ENCODE measurements at regions not wholly inside any gene's neighbourhood (a gene's known extent, or its start where the extent isn't known, plus 50 kb on each side); places are given as distances from the start of the nearest gene placed in this dataset.

DNA sequence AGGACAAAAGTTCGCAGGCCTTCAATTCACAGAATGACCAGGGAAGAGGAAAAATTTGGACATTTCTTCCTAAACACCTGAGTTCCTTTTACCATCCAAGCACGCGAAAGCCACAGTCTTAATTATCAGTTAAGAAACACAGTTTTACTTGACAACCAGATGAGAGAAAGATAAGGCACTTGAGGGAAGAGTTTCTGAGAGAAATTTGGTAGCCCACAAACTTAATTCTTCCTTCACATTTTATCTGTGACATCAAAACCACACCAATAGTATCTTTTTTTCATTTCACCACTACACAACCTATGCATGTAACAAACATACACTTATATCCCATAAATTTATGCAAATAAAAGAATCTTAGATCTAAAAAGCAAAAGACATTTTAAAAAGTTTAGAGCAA, 326.6 kb downstream of the MZT1 start:
- Mint-ChIP-seq H3K36me3 (no peaks in the 10 kb centered on the region), H3K4me1 (no peaks in the 10 kb centered on the region), H3K27ac (no peak overlapping the region), H3K4me3 (no peak overlapping the region), H3K9me3 (peaks cover 5% of the 10 kb centered on the region)
- ATAC-seq = no peak
- DNase-seq (ENCODE audit: low spot score in 2 of 2) = no peak

DNA sequence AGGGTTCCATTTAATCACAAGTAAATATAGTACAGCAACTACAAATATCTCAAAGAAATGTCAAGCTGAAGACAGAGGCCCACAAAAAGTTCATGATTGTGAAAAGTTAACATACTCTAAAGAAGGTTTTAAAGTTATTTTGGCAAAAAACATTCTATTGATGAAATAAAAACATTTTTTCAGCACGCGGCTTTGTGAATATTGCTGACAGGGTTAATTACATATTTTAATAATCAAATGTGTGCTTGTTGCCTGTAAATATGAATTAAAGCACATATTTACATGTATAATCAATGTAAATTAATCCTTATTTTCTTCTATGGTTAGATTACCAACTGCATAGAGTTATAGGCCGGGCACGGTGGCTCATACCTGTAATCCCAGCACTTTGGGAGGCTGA, 328.1 kb downstream of the MZT1 start:
- Mint-ChIP-seq H3K4me3 (no peak overlapping the region), H3K4me1 (no peaks in the 10 kb centered on the region), H3K27ac (no peak overlapping the region), H3K9me3 (peaks cover 3% of the 10 kb centered on the region), H3K36me3 (no peaks in the 10 kb centered on the region)
- DNase-seq (ENCODE audit: low spot score in 2 of 2) = no peak
- ATAC-seq = no peak

DNA sequence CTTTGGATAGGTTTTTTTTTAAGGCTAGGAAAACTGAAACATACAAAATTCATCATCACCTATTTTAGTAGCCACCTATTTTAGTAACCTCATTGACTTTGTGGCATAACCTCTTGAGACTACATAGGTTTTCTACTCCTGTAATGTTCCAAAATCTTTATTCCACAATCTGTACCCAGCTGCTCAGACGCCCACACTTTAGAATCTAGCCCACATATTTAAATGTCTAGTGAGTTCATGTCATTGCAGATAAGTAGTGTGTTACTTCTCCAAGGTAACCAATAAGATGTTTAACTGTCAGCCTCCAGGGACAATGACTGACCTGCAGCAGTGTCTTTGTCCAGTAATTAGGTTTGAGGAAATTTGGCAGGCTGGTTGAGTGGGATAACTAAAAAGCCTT, 330.2 kb downstream of the MZT1 start:
- Mint-ChIP-seq H3K4me3 (no peak overlapping the region), H3K4me1 (no peaks in the 10 kb centered on the region), H3K9me3 (peaks cover 6% of the 10 kb centered on the region), H3K27ac (no peak overlapping the region), H3K36me3 (no peaks in the 10 kb centered on the region)
- DNase-seq (ENCODE audit: low spot score in 2 of 2) = no peak
- ATAC-seq = no peak

DNA sequence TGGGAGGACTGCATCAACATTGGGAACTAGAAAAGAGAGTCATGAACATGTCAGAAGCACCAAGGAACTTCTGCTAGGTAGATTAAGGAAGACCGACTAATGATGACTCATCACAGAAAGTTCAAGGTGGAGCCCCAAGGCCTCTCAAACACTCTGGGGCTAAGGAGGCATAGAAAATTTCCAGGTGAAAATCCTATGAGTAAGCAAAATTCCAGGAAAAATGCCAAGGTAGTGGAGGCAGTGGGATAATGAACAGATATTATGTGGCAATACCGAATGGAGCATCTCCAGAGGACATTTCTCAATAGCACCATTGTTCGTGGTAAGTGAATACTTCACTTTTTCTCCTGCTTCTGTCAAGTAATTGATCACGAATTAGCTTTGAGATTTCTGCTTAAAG, 336.5 kb downstream of the MZT1 start:
- DNase-seq (ENCODE audit: low spot score in 2 of 2) (no peak), ATAC-seq (no peak)
- Mint-ChIP-seq H3K27ac (no peak overlapping the region), H3K4me3 (no peak overlapping the region), H3K4me1 (no peaks in the 10 kb centered on the region), H3K36me3 (no peaks in the 10 kb centered on the region), H3K9me3 (peaks cover 11% of the 10 kb centered on the region)

DNA sequence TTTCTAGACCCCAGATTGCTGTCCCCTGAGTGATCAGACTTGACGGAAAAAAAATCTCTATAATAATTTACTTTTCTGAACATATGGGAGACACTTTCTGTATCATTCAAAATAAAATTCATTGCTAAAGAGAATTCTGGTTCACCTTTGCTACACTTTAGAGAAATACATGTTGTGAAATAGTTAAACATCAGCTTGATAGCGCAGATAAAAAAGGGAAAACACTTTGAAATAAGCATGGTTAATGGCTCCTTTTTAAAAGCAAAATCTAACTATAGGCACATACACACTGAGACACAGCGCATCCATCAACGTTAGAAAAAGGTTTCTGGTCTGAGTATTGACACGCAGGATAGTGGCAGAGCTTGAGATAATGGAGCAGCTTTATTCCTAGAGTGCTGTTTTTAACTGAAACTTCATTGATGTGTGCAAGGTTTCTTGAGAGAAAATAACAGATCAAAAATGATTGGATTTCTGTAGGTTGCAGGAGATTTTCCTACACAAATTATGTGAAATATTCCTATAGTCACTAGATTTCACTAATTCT, 341.2 kb downstream of the MZT1 start:
- DNase-seq (ENCODE audit: low spot score in 2 of 2) = no peak

DNA sequence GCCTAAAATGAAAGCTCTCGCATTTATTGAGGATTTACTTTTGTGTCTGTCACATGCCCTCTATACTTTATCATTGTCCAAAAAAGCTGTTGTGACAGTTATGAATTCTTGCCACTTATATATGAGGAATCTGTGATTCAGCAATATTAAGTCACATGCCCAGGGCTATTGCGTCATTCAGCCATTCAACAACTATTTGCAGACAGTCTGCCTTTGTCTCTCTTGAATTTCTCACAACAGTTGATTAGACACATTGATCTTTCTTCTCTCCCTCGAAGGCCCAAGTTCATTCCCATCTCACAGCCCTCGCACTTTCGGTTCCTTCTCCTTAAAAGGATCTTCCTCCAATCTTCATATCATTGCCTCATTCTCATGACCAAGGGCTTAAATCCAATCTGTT, 342.6 kb downstream of the MZT1 start:
- ATAC-seq = no peak
- Mint-ChIP-seq H3K27ac (no peak overlapping the region), H3K4me1 (no peaks in the 10 kb centered on the region), H3K9me3 (peaks cover 6% of the 10 kb centered on the region), H3K4me3 (no peak overlapping the region), H3K36me3 (no peaks in the 10 kb centered on the region)
- no peak for DNase-seq (ENCODE audit: low spot score in 2 of 2)

More for the DNA sequence above, 341.2 kb downstream of the MZT1 start:
- no peak overlapping the region for H3K4me3 Mint-ChIP-seq
- no peaks in the 10 kb centered on the region for H3K36me3 Mint-ChIP-seq
- H3K27ac Mint-ChIP-seq = no peak overlapping the region
- H3K4me1 Mint-ChIP-seq = no peaks in the 10 kb centered on the region
- peaks cover 9% of the 10 kb centered on the region for H3K9me3 Mint-ChIP-seq
- no peak for ATAC-seq

DNA sequence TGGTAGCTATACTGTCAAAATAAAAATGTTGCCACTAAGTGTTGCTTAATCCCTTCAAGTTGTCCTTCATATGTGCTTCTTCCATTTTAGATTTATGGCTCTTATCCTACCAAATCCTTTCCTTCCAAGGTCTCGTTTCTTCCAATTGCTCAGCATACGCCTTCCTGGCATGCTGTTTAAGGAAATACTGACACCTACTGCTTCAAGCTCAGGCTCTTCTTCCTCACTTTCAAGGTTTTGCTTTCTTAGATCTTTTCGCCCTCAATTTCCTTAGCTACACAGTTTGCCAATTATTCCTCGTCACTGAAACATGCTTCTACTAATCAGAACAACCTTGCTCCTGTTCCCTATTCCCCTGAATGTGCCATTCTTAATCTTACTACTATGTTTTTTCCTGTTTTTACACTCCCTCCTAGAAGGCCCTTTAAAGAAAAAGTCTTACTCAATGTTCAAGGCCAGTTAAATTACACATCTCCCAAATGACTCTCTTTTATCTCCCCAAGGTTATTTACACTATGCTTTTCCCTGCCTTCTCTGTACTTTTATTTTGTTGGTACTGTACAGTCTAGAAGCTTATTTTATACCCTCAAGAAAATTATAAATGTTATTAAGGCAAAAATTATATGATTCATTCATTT, 343.1 kb downstream of the MZT1 start:
- ATAC-seq = no peak
- H3K9me3 Mint-ChIP-seq = peaks cover 6% of the 10 kb centered on the region
- H3K27ac Mint-ChIP-seq = no peak overlapping the region
- H3K4me1 Mint-ChIP-seq = no peaks in the 10 kb centered on the region
- no peak for DNase-seq (ENCODE audit: low spot score in 2 of 2)
- no peaks in the 10 kb centered on the region for H3K36me3 Mint-ChIP-seq
- H3K4me3 Mint-ChIP-seq = no peak overlapping the region

DNA sequence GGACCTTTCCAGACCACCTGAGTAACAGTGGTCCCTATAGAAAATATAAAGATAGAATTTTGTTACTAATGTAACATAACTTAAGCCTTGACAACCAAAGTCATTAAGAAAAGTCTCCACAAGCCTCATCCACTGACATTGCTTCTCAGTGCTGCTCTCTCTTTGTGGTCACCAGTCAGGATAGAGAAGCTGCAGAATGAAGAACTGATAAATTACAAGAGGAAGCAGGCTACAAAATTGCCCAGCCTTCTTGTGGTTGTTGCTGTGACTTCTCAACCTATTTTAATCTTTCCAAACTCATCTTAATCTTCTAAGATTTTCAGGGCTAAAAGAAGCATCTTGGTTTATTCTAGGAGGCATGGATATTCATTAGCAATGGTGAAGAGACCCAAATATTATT, 343.8 kb downstream of the MZT1 start:
- Mint-ChIP-seq H3K4me3 (no peak overlapping the region), H3K9me3 (peaks cover 4% of the 10 kb centered on the region), H3K4me1 (no peaks in the 10 kb centered on the region), H3K27ac (no peak overlapping the region), H3K36me3 (no peaks in the 10 kb centered on the region)
- no peak for DNase-seq (ENCODE audit: low spot score in 2 of 2)
- ATAC-seq = no peak

DNA sequence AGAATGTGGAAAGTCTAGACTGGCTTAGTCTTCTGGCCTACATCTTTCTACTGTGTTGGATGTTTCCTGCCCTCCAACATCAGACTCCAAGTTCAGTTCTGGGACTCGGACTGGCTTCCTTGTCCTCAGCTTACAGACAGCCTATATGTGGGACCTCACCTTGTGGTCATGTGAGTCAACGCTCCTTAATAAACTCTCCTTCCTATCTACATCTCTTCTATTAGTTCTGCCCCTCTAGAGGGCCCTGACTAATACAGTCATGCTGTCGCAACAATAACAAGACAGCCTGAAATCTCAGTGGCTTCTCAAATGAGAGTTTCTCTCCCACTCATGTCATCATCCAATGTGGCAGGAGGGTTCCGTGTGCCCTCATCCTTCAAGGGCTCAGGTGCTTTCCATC, 347.8 kb downstream of the MZT1 start:
- Mint-ChIP-seq H3K4me3 (no peak overlapping the region), H3K9me3 (peaks cover 14% of the 10 kb centered on the region), H3K27ac (no peak overlapping the region), H3K36me3 (no peaks in the 10 kb centered on the region), H3K4me1 (no peaks in the 10 kb centered on the region)
- ATAC-seq = peak; percentile 32
- DNase-seq (ENCODE audit: low spot score in 2 of 2) = no peak

DNA sequence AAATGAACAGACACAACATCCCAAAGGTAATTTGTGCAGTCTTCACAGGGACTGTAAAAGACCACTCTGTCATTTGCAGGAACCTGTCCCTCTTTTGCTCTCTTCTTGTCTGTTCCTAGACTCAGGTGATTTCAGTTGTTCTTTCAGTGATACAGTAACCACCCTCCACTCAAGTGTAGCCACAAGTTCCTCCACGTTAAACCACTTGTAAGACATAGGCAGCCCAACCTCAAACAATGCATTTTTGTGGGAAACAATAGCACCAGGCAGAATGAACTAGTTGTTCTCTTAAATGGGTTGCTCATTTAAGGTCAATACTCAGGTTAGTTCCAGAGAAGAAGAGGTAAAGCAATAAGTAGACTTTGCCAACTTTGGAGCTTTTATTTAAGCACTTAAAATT, 359.4 kb downstream of the MZT1 start:
- Mint-ChIP-seq H3K4me3 (no peak overlapping the region), H3K27ac (no peak overlapping the region), H3K4me1 (no peaks in the 10 kb centered on the region), H3K36me3 (no peaks in the 10 kb centered on the region), H3K9me3 (peaks cover 12% of the 10 kb centered on the region)
- no peak for DNase-seq (ENCODE audit: low spot score in 2 of 2)
- no peak for ATAC-seq

DNA sequence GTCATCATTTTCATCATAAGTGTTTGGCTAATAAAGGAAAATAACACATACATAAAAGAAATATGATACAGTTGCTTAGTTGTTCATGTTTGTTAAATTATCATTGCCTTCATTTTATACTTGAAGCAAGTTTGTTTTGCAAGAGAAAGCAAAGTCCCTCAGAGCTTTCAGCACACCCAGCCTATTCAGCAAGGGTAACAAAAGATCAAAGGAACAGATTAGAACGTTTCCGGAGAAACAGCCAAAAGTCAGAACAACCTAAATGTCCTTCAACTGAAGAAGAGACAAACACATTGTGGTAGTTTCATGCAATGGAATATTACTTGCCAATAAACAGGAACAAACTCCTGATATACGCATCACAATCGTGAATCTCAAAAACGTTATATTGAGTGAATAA, 380.7 kb downstream of the MZT1 start:
- ATAC-seq = no peak
- H3K4me1 Mint-ChIP-seq = no peaks in the 10 kb centered on the region
- no peaks in the 10 kb centered on the region for H3K36me3 Mint-ChIP-seq
- H3K9me3 Mint-ChIP-seq = peaks cover 21% of the 10 kb centered on the region
- DNase-seq (ENCODE audit: low spot score in 2 of 2) = no peak
- H3K27ac Mint-ChIP-seq = no peak overlapping the region
- H3K4me3 Mint-ChIP-seq = no peak overlapping the region

DNA sequence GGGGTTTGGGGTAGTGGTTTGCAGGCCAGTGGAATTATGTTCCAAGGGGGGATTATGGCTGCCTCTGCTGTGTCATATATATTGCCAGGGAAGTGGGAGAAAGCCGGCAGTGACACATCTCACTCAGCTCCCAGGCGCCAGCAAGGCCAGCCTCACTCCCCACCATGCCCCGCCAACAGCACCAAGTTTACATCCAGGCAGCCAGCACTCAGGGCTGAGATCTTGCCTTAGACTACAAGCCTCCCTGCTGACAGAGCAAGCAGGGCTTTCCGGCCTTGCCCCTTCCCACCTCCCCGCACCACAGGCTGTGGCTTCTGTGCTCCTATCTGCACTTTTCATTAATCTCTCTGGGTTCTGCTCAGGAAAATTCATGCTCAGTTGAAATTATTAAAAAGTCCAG, 385.1 kb downstream of the MZT1 start:
- H3K4me1 Mint-ChIP-seq = no peaks in the 10 kb centered on the region
- peaks cover 29% of the 10 kb centered on the region for H3K9me3 Mint-ChIP-seq
- ATAC-seq = no peak
- no peak for DNase-seq (ENCODE audit: low spot score in 2 of 2)
- H3K36me3 Mint-ChIP-seq = no peaks in the 10 kb centered on the region
- H3K4me3 Mint-ChIP-seq = no peak overlapping the region
- H3K27ac Mint-ChIP-seq = no peak overlapping the region

DNA sequence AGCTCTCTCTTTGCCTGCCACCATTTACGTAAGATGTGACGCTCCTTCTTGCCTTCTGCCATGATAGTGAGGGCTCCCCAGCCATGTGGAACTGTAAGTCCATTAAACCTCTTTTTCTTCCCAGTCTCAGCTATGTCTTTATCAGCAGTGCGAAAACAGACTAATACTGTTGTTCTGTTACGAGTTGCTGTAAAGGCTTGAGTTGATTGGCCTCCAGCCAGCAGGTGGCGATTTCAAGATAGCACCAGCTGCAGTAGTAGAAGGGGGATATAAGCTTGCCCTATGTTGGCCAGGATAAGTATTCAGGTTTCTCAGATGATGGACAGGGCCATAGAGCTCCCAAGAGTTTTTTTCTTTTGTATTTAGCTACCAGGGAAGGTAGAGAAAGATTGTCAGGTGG, 385.5 kb downstream of the MZT1 start:
- no peak for DNase-seq (ENCODE audit: low spot score in 2 of 2)
- no peaks in the 10 kb centered on the region for H3K4me1 Mint-ChIP-seq
- H3K9me3 Mint-ChIP-seq = peaks cover 29% of the 10 kb centered on the region
- ATAC-seq = no peak
- H3K27ac Mint-ChIP-seq = no peak overlapping the region
- H3K36me3 Mint-ChIP-seq = no peaks in the 10 kb centered on the region
- no peak overlapping the region for H3K4me3 Mint-ChIP-seq

DNA sequence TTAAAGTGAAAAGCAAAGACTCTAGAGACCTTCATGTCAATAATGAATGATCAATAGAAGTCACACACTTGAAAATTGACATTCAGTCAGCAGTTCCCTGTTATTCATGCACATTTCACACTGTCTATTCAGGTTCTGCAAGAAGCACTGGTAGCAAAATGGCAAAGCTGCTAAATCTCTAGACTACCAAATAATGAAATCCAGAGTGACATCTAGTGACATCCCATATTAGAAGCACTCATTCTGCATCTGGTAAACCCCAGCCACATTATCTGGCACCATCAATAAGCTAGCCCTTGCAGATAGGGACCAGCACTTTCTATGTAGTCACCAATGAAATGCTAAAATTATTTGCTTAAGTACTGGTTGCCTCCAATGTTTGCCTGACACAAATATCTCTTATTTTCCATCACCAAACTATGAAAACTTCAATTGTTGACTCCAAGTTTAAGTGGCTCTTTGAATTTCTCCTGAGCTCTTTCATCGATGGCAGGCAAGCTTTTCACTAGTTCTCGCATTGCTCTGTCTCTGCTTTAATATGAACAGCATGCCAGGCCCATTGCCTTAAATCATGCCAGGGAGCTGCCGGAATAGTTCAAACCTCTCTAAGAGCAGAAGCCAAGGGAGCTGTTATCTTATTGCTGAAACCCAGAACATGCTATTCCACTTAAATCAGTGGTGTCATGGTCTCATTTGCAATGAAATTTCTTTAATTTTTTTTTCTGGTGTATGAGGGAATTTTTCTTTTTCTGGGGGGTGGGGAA, 409.9 kb downstream of the MZT1 start:
- no peak for ATAC-seq
- Mint-ChIP-seq H3K36me3 (no peaks in the 10 kb centered on the region), H3K27ac (no peak overlapping the region), H3K4me1 (no peaks in the 10 kb centered on the region), H3K9me3 (peaks cover 4% of the 10 kb centered on the region), H3K4me3 (no peak overlapping the region)
- no peak for DNase-seq (ENCODE audit: low spot score in 2 of 2)

DNA sequence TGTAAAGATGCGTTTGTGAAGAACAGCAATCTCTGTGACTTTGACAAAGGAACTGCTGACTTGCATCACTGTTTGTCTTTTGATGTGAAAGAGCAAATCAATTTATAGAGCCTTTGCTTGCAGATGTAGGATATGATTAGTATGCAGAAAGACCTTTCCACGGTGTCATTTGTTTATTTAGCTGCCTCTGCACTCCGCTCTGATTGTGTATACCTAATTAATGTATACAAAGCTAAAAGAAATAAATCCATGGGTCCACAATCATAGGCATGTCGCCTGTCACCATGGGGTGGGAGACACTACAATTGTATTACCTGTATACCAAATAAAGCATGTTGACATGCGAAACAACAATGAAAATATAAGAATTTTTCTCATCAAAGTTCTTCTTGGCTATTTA, 410.7 kb downstream of the MZT1 start:
- Mint-ChIP-seq H3K36me3 (no peaks in the 10 kb centered on the region), H3K4me3 (no peak overlapping the region), H3K4me1 (no peaks in the 10 kb centered on the region), H3K27ac (no peak overlapping the region), H3K9me3 (peaks cover 4% of the 10 kb centered on the region)
- ATAC-seq (no peak), DNase-seq (ENCODE audit: low spot score in 2 of 2) (no peak)

DNA sequence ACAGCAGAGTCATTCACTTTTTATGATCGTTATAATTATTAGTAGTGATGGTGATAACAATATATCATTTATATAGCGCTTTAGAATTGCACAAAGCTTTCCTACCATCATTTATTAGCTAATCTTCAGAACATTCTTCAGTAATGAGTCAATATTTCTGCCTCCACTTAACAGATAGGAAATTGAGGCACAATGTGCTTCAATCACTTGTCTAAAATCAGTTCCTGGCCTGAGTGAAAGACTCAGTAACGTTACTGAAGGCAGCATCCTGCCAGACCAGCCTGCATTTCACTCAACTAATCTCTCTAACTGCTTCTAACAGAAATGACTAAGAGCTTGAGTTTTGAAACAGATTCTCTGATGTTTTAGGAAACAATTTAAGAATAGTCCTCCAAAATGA, 412.1 kb downstream of the MZT1 start:
- DNase-seq (ENCODE audit: low spot score in 2 of 2) (no peak), ATAC-seq (no peak)
- H3K4me3 Mint-ChIP-seq = no peak overlapping the region
- no peaks in the 10 kb centered on the region for H3K9me3 Mint-ChIP-seq
- no peaks in the 10 kb centered on the region for H3K36me3 Mint-ChIP-seq
- H3K4me1 Mint-ChIP-seq = no peaks in the 10 kb centered on the region
- no peak overlapping the region for H3K27ac Mint-ChIP-seq

Data from stimulated activated effector memory CD8-positive, alpha-beta T cell treated with anti-CD3 and anti-CD28 coated beads, Interleukin-12 subunit alpha, Interleukin-12 subunit beta, amount 100 ng/mL, for 72 hours (primary cell).